Stimulated activated CD8-positive, alpha-beta memory T cell treated with anti-CD3 and anti-CD28 coated beads, Interleukin-7, amount 100 ng/mL, for 4 hours (primary cell): ENCODE measurements at regions not wholly inside any gene's neighbourhood (a gene's known extent, or its start where the extent isn't known, plus 50 kb on each side); places are given as distances from the start of the nearest gene placed in this dataset.

Experiments used
- DNase-seq, 2 donors: peaks; one replicate each; pipeline ENCODE4 v3.0.0-alpha.2; 2020; ENCODE audit warnings: low read depth in 2 of 2

GRCh38 chr22:48679656-48680555, 1147.8 kb downstream of the BRD1 start:
- no peak for DNase-seq

GRCh38 chr22:48678171-48679135, 1149.2 kb downstream of the BRD1 start:
- no peak for DNase-seq

GRCh38 chr22:48677621-48678020, 1150.1 kb downstream of the BRD1 start:
- DNase-seq = no peak

- no peak for DNase-seq
Observed at GRCh38 chr22:48677168-48677520, 1150.5 kb downstream of the BRD1 start.

- no peak for DNase-seq
Observed at GRCh38 chr22:48676266-48677167, 1151.2 kb downstream of the BRD1 start.

GRCh38 chr22:48675830-48676145, 1151.9 kb downstream of the BRD1 start:
- DNase-seq = no peak

- DNase-seq = no peak
Observed at GRCh38 chr22:48675141-48675829, 1152.4 kb downstream of the BRD1 start.

GRCh38 chr22:48673806-48674500, 1153.7 kb downstream of the BRD1 start:
- DNase-seq = no peak

GRCh38 chr22:48672387-48672786, 1155.3 kb downstream of the BRD1 start:
- no peak for DNase-seq

GRCh38 chr22:48670731-48671130, 1156.9 kb downstream of the BRD1 start:
- DNase-seq = no peak

- DNase-seq = no peak
Observed at GRCh38 chr22:48669986-48670716, 1157.5 kb downstream of the BRD1 start.

GRCh38 chr22:48669226-48669625, 1158.4 kb downstream of the BRD1 start:
- no peak for DNase-seq

- DNase-seq = no peak
Observed at GRCh38 chr22:48667289-48667688, 1160.4 kb downstream of the BRD1 start.

- no peak for DNase-seq
Observed at GRCh38 chr22:48666620-48667019, 1161.1 kb downstream of the BRD1 start.

GRCh38 chr22:48665311-48665995, 1162.2 kb downstream of the BRD1 start:
- DNase-seq = no peak

GRCh38 chr22:48664586-48664985, 1163.1 kb downstream of the BRD1 start:
- DNase-seq = no peak

- no peak for DNase-seq
Observed at GRCh38 chr22:48663297-48663696, 1164.4 kb downstream of the BRD1 start.

GRCh38 chr22:48662476-48663135, 1165.1 kb downstream of the BRD1 start:
- DNase-seq = no peak

GRCh38 chr22:48661984-48662383, 1165.7 kb downstream of the BRD1 start:
- no peak for DNase-seq
